Aorta (tissue), 5 donors: ENCODE measurements at regions not wholly inside any gene's neighbourhood (a gene's known extent, or its start where the extent isn't known, plus 50 kb on each side); places are given as distances from the start of the nearest gene placed in this dataset.

Experiments used
- ATAC-seq: fragments of 200-7000 bp; cut with Tn5 transposase; one replicate; pipeline ENCODE4 v1.9.1; 2022; ENCODE audit warnings: moderate library complexity; ENCODE audit not compliant: low FRiP score
- DNase-seq, 2 donors: peaks; one replicate each; pipeline ENCODE4 v3.0.0-alpha.2; 2020
- H3K27ac ChIP-seq, 2 donors: one replicate each; pipeline ENCODE4 v1.5.1; 2013; ENCODE audit warnings: low read length in 2 of 2, mild to moderate bottlenecking in 2 of 2, moderate library complexity in 2 of 2, control low read depth in 1 of 2, inconsistent platforms in 1 of 2, low read depth in 1 of 2
- H3K27me3 ChIP-seq, 2 donors: one replicate each; pipeline ENCODE4 v1.6.1; 2013; ENCODE audit warnings: control low read depth in 1 of 2, low read length in 1 of 2, mild to moderate bottlenecking in 1 of 2, moderate library complexity in 1 of 2; ENCODE audit not compliant: insufficient read depth in 2 of 2, control insufficient read depth in 1 of 2
- H3K36me3 ChIP-seq, 2 donors: one replicate each; pipeline ENCODE4 v1.6.1; 2013; ENCODE audit warnings: control low read depth in 1 of 2, low read length in 1 of 2, mild to moderate bottlenecking in 1 of 2; ENCODE audit not compliant: insufficient read depth in 2 of 2, control insufficient read depth in 1 of 2
- H3K4me1 ChIP-seq, 2 donors: one replicate each; pipeline ENCODE4 v1.6.1; 2013; ENCODE audit warnings: low read length in 2 of 2, control low read depth in 1 of 2, mild to moderate bottlenecking in 1 of 2, moderate library complexity in 1 of 2; ENCODE audit not compliant: insufficient read depth in 2 of 2, control insufficient read depth in 1 of 2
- H3K4me3 ChIP-seq, 2 donors: one replicate each; pipeline ENCODE4 v1.5.1; 2013; ENCODE audit warnings: low read length in 2 of 2, control low read depth in 1 of 2, mild to moderate bottlenecking in 1 of 2
- H3K9me3 ChIP-seq: one replicate; pipeline ENCODE4 v1.6.1; 2013; ENCODE audit warnings: mild to moderate bottlenecking, low read length; ENCODE audit not compliant: control insufficient read depth
- WGBS, 2 donors: extraction: QIAGEN DNeasy Blood & Tissue Kit; methylation state at CpG; one replicate each; pipeline ENCODE4 v1.1.7; 2013; 5-methylcytosine and 5-hydroxymethylcytosine counted together
- intact Hi-C, 2 donors: fragments of 100-400 bp; cut with DNase I; formaldehyde crosslinking; loops; one replicate each; pipeline versions ENCODE4 v1.14.2 to v1.15.0; 2022
- donor health status: healthy with polysubstance abuse.
- donor health status: Bipolar disorder and iron deficiency.
- donor health status: DM: no; HTN: no; CAD: no.
- donor health status: DM: no; HTN: no; CAD: no.
- donor health status: DM: yes; HTN: yes; CAD: no.

DNA sequence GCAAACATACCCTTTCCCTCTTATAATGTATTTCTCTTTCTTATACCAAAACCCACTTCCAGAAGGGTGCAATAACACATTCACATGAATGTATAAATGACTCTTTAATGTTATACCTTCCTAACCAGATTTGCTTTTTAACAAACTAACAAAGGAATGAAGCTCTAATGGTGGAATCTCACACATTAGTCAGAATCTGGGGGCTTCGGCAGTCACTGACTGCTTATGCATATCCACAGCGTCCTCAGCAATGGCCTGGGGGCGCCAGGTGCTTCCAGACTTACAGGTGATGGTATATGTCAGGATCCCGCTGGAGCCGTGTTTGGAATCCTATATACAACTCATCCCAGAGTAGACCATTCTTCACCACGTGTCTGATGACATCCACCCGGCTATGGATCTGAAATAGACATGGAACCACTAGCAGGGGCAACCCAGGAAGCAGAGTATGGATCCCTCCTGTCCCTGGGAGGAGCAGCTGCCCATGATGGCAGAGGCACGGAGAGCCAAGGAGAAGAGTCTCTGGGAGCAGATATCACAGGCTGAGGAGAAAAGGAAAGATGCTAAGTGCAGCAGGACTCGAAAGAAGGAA lies 150.8 kb upstream of the RIPOR2 start:
- Histone ChIP-seq H3K4me1 (no peaks in the 10 kb centered on the region), H3K27me3 (no peaks in the 10 kb centered on the region), H3K4me3 (no peak overlapping the region), H3K9me3 (no peaks in the 10 kb centered on the region), H3K27ac (no peak overlapping the region), H3K36me3 (peaks cover 2 to 20% of the 10 kb centered on the region in 2 donors)
- intact Hi-C loops, result no loop called here
- 86% methylated on average over 9 of the region's 9 CpGs for WGBS, 2 donors
- no peak for DNase-seq
- ATAC-seq, result no peak

GRCh38 chr6:25088513-25088912 lies 152.8 kb upstream of the RIPOR2 start:
- H3K9me3 ChIP-seq, result no peaks in the 10 kb centered on the region
- ATAC-seq (no peak), DNase-seq (no peak)
- WGBS, 2 donors, result 76 to 83% methylated on average over 5 of the region's 5 CpGs
- H3K27me3 ChIP-seq, result no peaks in the 10 kb centered on the region
- intact Hi-C loops, result no loop called here
- peaks cover 0 to 2% of the 10 kb centered on the region in 2 donors for H3K4me1 ChIP-seq
- H3K36me3 ChIP-seq, result peaks cover 2 to 17% of the 10 kb centered on the region in 2 donors
- no peak overlapping the region for H3K27ac ChIP-seq
- H3K4me3 ChIP-seq, result no peak overlapping the region

- DNase-seq (no peak), ATAC-seq (no peak)
- H3K4me3 ChIP-seq, result no peak overlapping the region
- no peak overlapping the region for H3K27ac ChIP-seq
- H3K27me3 ChIP-seq, result no peaks in the 10 kb centered on the region
- peaks cover 0 to 2% of the 10 kb centered on the region in 2 donors for H3K4me1 ChIP-seq
- peaks cover 2 to 19% of the 10 kb centered on the region in 2 donors for H3K36me3 ChIP-seq
- intact Hi-C loops, result no loop called here
- H3K9me3 ChIP-seq, result no peaks in the 10 kb centered on the region
- WGBS, 2 donors, result 62 to 80% methylated on average over 2 of the region's 2 CpGs
These were observed 153.7 kb upstream of the RIPOR2 start for GRCh38 chr6:25089442-25089841.

GRCh38 chr6:25094726-25095125 lies 159.0 kb upstream of the RIPOR2 start:
- ATAC-seq, result no peak
- Histone ChIP-seq H3K4me3 (no peak overlapping the region), H3K27me3 (no peaks in the 10 kb centered on the region), H3K36me3 (peaks cover 2 to 9% of the 10 kb centered on the region in 2 donors), H3K4me1 (peaks cover 0 to 2% of the 10 kb centered on the region in 2 donors), H3K9me3 (no peaks in the 10 kb centered on the region), H3K27ac (no peak overlapping the region)
- intact Hi-C loops, result no loop called here
- DNase-seq, result no peak
- WGBS, 2 donors, result 88 to 93% methylated on average over 4 of the region's 4 CpGs

DNA sequence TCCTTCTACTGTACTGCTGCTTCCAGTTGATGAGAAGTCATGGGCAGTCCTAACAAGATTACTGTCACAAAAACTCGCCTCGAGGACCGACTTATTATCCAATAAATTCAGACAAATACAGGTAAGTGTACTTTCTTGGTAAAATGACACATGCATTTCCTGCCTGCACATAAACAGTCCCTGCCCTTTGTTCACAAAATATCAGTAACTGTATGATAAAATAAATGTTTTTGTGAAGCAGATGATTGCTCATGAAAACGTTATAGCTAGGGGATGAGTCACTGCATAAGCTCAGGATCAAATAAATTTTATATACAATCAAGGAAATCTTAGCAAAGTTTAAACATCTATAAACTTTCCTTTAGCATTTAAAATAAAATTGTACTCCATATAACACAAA lies 164.5 kb upstream of the RIPOR2 start:
- DNase-seq (no peak), ATAC-seq (no peak)
- no peaks in the 10 kb centered on the region for H3K27me3 ChIP-seq
- no peak overlapping the region for H3K27ac ChIP-seq
- H3K4me3 ChIP-seq, result no peak overlapping the region
- H3K9me3 ChIP-seq, result no peaks in the 10 kb centered on the region
- H3K36me3 ChIP-seq, result peaks cover 0 to 5% of the 10 kb centered on the region in 2 donors
- no peaks in the 10 kb centered on the region for H3K4me1 ChIP-seq
- intact Hi-C loops, result no loop called here
- 66 to 77% methylated on average over 4 of the region's 4 CpGs for WGBS, 2 donors

DNA sequence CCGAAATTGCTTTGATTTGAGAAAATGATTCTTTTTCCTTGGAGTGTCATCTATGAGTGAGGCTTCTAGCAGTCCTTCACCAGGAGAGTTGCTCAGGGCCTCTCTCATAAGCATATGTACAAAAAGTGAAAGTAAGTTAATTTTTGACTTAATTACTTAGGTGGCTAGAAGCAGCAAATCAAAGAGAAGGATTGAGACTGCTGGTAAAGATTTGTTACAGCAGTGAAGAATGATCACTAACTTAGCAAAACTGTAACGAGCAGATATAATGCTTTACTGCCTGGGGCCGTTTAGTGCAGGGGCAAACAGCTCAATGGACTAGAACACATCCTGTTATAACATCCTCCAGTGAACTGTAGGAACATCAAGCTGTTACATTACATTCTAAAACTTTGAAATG lies 167.8 kb upstream of the RIPOR2 start:
- no peak overlapping the region for H3K27ac ChIP-seq
- no peak overlapping the region for H3K4me3 ChIP-seq
- H3K27me3 ChIP-seq, result no peaks in the 10 kb centered on the region
- 75 to 92% methylated on average over 3 of the region's 3 CpGs for WGBS, 2 donors
- peaks cover 8 to 14% of the 10 kb centered on the region in 2 donors for H3K36me3 ChIP-seq
- intact Hi-C loops, result no loop called here
- no peaks in the 10 kb centered on the region for H3K4me1 ChIP-seq
- no peak for ATAC-seq
- no peak for DNase-seq
- H3K9me3 ChIP-seq, result no peaks in the 10 kb centered on the region

GRCh38 chr6:25105070-25105925 lies 169.5 kb upstream of the RIPOR2 start:
- intact Hi-C loops, result no loop called here
- Histone ChIP-seq H3K4me1 (no peaks in the 10 kb centered on the region), H3K9me3 (no peaks in the 10 kb centered on the region), H3K27ac (no peak overlapping the region), H3K27me3 (no peaks in the 10 kb centered on the region), H3K36me3 (peaks cover 8 to 16% of the 10 kb centered on the region in 2 donors), H3K4me3 (no peak overlapping the region)
- 54 to 55% methylated on average over 7 of the region's 7 CpGs for WGBS, 2 donors
- DNase-seq (no peak), ATAC-seq (peak; percentile 48)

GRCh38 chr6:25107218-25107617 lies 171.5 kb upstream of the RIPOR2 start:
- Histone ChIP-seq H3K27ac (no peak overlapping the region), H3K4me1 (no peaks in the 10 kb centered on the region), H3K27me3 (no peaks in the 10 kb centered on the region), H3K9me3 (no peaks in the 10 kb centered on the region), H3K36me3 (peaks cover 11 to 16% of the 10 kb centered on the region in 2 donors), H3K4me3 (no peak overlapping the region)
- 71 to 91% methylated on average over 2 of the region's 2 CpGs for WGBS, 2 donors
- intact Hi-C loops, result no loop called here
- ATAC-seq, result no peak
- no peak for DNase-seq

DNA sequence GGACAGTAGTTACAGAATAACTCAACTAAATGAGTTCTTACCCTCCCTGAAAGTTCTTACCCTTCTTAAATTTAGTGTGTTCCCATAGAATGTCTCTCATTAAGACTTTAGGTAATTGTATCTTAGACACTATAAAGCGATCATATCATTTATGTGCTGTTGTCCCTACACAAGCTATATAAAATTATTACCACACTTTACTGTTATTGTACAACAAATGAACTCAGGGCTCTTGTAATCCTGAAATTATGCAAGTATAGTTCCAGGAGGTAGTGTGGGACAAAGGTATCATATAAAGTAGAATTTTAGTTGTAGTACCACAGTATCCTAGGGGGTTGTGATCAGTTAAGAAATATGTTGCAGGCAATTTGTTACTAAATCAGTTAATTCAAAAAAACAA lies 167.4 kb upstream of the CARMIL1 start:
- no peak for DNase-seq
- intact Hi-C loops, result no loop called here
- H3K36me3 ChIP-seq, result peaks cover 11 to 14% of the 10 kb centered on the region in 2 donors
- no peak overlapping the region for H3K27ac ChIP-seq
- no peaks in the 10 kb centered on the region for H3K27me3 ChIP-seq
- H3K9me3 ChIP-seq, result no peaks in the 10 kb centered on the region
- H3K4me3 ChIP-seq, result no peak overlapping the region
- WGBS, 2 donors, result 96 to 97% methylated on average over 1 of the region's 1 CpG
- peaks cover 2 to 11% of the 10 kb centered on the region in 2 donors for H3K4me1 ChIP-seq
- no peak for ATAC-seq
